H1 (cell line): ENCODE measurements at regions not wholly inside any gene's neighbourhood (a gene's known extent, or its start where the extent isn't known, plus 50 kb on each side); places are given as distances from the start of the nearest gene placed in this dataset.

Experiments used
- CTCF ChIA-PET: fragments of 300-600 bp; sonication (Branson Sonifier 250); formaldehyde crosslinking; loops from one replicate; lab custom pipeline; 2021; ENCODE audit not compliant: partially characterized antibody; lab: Charles Lee
- POLR2A ChIA-PET: fragments of 300-600 bp; sonication (Branson Sonifier 250); formaldehyde crosslinking; loops from one replicate; lab custom pipeline; 2021; ENCODE audit warnings: inconsistent platforms; ENCODE audit not compliant: partially characterized antibody; lab: Charles Lee
- DNase-seq, 2 experiments: peaks; one replicate each; pipeline versions ENCODE4 v3.0.0 to v3.0.0-alpha.2; 2010 to 2022; ENCODE audit warnings: low spot score in 2 of 2, low read depth in 1 of 2, mixed read lengths in 1 of 2
- FAIRE-seq: peaks from 2 replicates; lab custom pipeline; 2011; peaks lifted over from hg19 to GRCh38; lab: Jason Lieb, UNC
- H2AFZ ChIP-seq: 2 replicates; pipeline ENCODE4 v1.8.1; 2012; ENCODE audit warnings: low read length, inconsistent platforms
- H2AK5ac ChIP-seq: 2 replicates; pipeline ENCODE4 v1.6.1; 2013; ENCODE audit warnings: low read depth, low read length
- H2BK120ac ChIP-seq: replicated peaks from 2 replicates; pipeline ENCODE3; 2013; ENCODE audit warnings: low read depth, low read length, inconsistent platforms
- H2BK12ac ChIP-seq: 2 replicates; pipeline ENCODE4 v1.6.1; 2013; ENCODE audit warnings: low read depth, low read length
- H2BK15ac ChIP-seq: 2 replicates; pipeline ENCODE4 v1.6.1; 2013; ENCODE audit warnings: low read length
- H2BK20ac ChIP-seq: 2 replicates; pipeline ENCODE4 v1.6.1; 2013; ENCODE audit warnings: low read length
- H2BK5ac ChIP-seq: 2 replicates; pipeline ENCODE4 v1.6.1; 2013; ENCODE audit warnings: low read depth, low read length
- H3K14ac ChIP-seq: 2 replicates; pipeline ENCODE4 v1.6.1; 2013; ENCODE audit warnings: inconsistent platforms; ENCODE audit not compliant: insufficient read length
- H3K18ac ChIP-seq: 2 replicates; pipeline ENCODE4 v1.6.1; 2013; ENCODE audit warnings: low read length; ENCODE audit errors: extremely low read depth
- H3K23ac ChIP-seq: 2 replicates; pipeline ENCODE4 v1.6.1; 2013; ENCODE audit warnings: inconsistent platforms; ENCODE audit not compliant: insufficient read length
- H3K23me2 ChIP-seq: 2 replicates; pipeline ENCODE4 v1.6.1; 2013; ENCODE audit warnings: low read depth, low read length
- H3K27ac ChIP-seq: 2 replicates; pipeline ENCODE4 v1.6.1; 2011; ENCODE audit warnings: low read depth, low read length, inconsistent platforms
- H3K27me3 ChIP-seq, 4 experiments: replicated peaks in 1 of 4; 1 replicate in 1 of 4; 2 replicates in 3 of 4; pipeline versions ENCODE4 v1.6.1 to v1.8.1; 2011 to 2013; ENCODE audit warnings: low read length in 3 of 4, mild to moderate bottlenecking in 3 of 4, inconsistent platforms in 2 of 4, mixed read lengths in 2 of 4, moderate library complexity in 1 of 4; ENCODE audit not compliant: control insufficient read depth in 3 of 4, insufficient read depth in 3 of 4; ENCODE audit errors: extremely low read depth in 1 of 4
- H3K36me3 ChIP-seq, 4 experiments: 2 replicates each; pipeline versions ENCODE4 v1.6.1 to v1.8.1; 2011 to 2013; ENCODE audit warnings: mild to moderate bottlenecking in 4 of 4, low read length in 3 of 4, moderate library complexity in 2 of 4, control low read depth in 1 of 4, inconsistent platforms in 1 of 4; ENCODE audit not compliant: insufficient read depth in 4 of 4, control insufficient read depth in 2 of 4
- H3K4ac ChIP-seq: replicated peaks from 2 replicates; pipeline ENCODE3; 2013; ENCODE audit warnings: low read length, low read depth, mixed read lengths, inconsistent platforms; ENCODE audit not compliant: insufficient read length
- H3K4me1 ChIP-seq, 4 experiments: replicated peaks in 1 of 4; 1 replicate in 1 of 4; 2 replicates in 3 of 4; pipeline versions ENCODE4 v1.6.1 to v1.8.1; 2011 to 2013; ENCODE audit warnings: low read length in 3 of 4, inconsistent platforms in 2 of 4, mixed read lengths in 1 of 4; ENCODE audit not compliant: insufficient read depth in 4 of 4, control insufficient read depth in 3 of 4
- H3K4me2 ChIP-seq, 2 experiments: 2 replicates each; pipeline versions ENCODE4 v1.6.1 to v1.8.1; 2011 to 2013; ENCODE audit warnings: low read depth in 2 of 2, low read length in 2 of 2, control low read depth in 1 of 2, inconsistent platforms in 1 of 2, mild to moderate bottlenecking in 1 of 2; ENCODE audit not compliant: insufficient read depth in 1 of 2
- H3K4me3 ChIP-seq, 4 experiments: fragments of 200-600, 300-600 bp in 1 of 4; sonication (generic), shearing (Covaris generic), sonication (Bioruptor Twin) in 1 of 4; 2 replicates each; pipeline versions ENCODE4 v1.5.1 to v1.8.1; 2011 to 2016; ENCODE audit warnings: low read length in 4 of 4, low read depth in 3 of 4, control low read depth in 2 of 4, inconsistent platforms in 2 of 4, mild to moderate bottlenecking in 2 of 4, mixed read lengths in 1 of 4, moderate library complexity in 1 of 4; ENCODE audit not compliant: insufficient read depth in 2 of 4; ENCODE audit errors: extremely low read depth in 1 of 4
- H3K56ac ChIP-seq: replicated peaks from 2 replicates; pipeline ENCODE3; 2013; ENCODE audit warnings: low read depth, mild to moderate bottlenecking, mixed read lengths, low read length, inconsistent platforms; ENCODE audit not compliant: insufficient read length
- H3K79me1 ChIP-seq: 2 replicates; pipeline ENCODE4 v1.6.1; 2013; ENCODE audit warnings: low read depth, low read length, control low read depth
- H3K79me2 ChIP-seq, 2 experiments: 2 replicates each; pipeline versions ENCODE4 v1.6.1 to v1.8.1; 2012 to 2013; ENCODE audit warnings: low read length in 2 of 2, mild to moderate bottlenecking in 2 of 2, inconsistent platforms in 1 of 2; ENCODE audit not compliant: insufficient read depth in 2 of 2, control insufficient read depth in 1 of 2
- H3K9ac ChIP-seq, 4 experiments: replicated peaks in 1 of 4; 1 replicate in 1 of 4; 2 replicates in 3 of 4; pipeline versions ENCODE4 v1.6.1 to v1.8.1; 2011 to 2013; ENCODE audit warnings: low read depth in 3 of 4, low read length in 3 of 4, control low read depth in 2 of 4, mild to moderate bottlenecking in 2 of 4, moderate library complexity in 2 of 4, inconsistent platforms in 1 of 4; ENCODE audit errors: extremely low read depth in 1 of 4
- H3K9me3 ChIP-seq, 2 experiments: 2 replicates each; pipeline versions ENCODE4 v1.6.1 to v1.8.1; 2012 to 2013; ENCODE audit warnings: mild to moderate bottlenecking in 2 of 2, moderate library complexity in 2 of 2, control low read depth in 1 of 2, inconsistent platforms in 1 of 2, low read depth in 1 of 2, low read length in 1 of 2, mixed read lengths in 1 of 2; ENCODE audit not compliant: insufficient read depth in 2 of 2
- H4K20me1 ChIP-seq, 2 experiments: replicated peaks in 1 of 2; 2 replicates each; pipeline versions ENCODE3 to v1.8.1; 2011 to 2013; ENCODE audit warnings: inconsistent platforms in 2 of 2, low read length in 2 of 2, mild to moderate bottlenecking in 1 of 2; ENCODE audit not compliant: insufficient read depth in 2 of 2, control insufficient read depth in 1 of 2
- H4K5ac ChIP-seq: 2 replicates; pipeline ENCODE4 v1.6.1; 2013; ENCODE audit warnings: low read length, low read depth, mixed read lengths, inconsistent platforms; ENCODE audit not compliant: insufficient read length
- H4K8ac ChIP-seq: 2 replicates; pipeline ENCODE4 v1.8.0; 2013; ENCODE audit warnings: mild to moderate bottlenecking, moderate library complexity, low read length, inconsistent platforms; ENCODE audit not compliant: insufficient read depth; ENCODE audit errors: extremely low read depth
- H4K91ac ChIP-seq: replicated peaks from 2 replicates; pipeline ENCODE3; 2013; ENCODE audit warnings: low read length, mixed read lengths, inconsistent platforms; ENCODE audit not compliant: insufficient read length
- MAFK ChIP-seq: IDR thresholded peaks from 2 replicates; pipeline ENCODE4 v1.6.1; 2012; ENCODE audit warnings: low read depth, mild to moderate bottlenecking, improper control_type of control experiment, low read length
- WGBS, 2 experiments: shearing (Covaris generic) in 1 of 2; methylation state at CpG; one replicate each; pipeline versions ENCODE4 v1.1.6 to v1.1.7; 2013 to 2015; ENCODE audit warnings: low lambda C conversion rate in 2 of 2, mixed read lengths in 2 of 2, inconsistent platforms in 1 of 2, low coverage in 1 of 2, missing lambda C conversion rate in 1 of 2; ENCODE audit not compliant: insufficient replicate concordance in 2 of 2, insufficient coverage in 1 of 2, insufficient read length in 1 of 2; ENCODE audit errors: extremely low coverage in 1 of 2, missing lambda C conversion rate in 1 of 2; 5-methylcytosine and 5-hydroxymethylcytosine counted together

GRCh38 chr18:71583252-71583651 lies 960.9 kb downstream of the CBLN2 start:
- H3K4ac ChIP-seq: no peak overlapping the region
- no peak overlapping the region for H2BK12ac ChIP-seq
- H3K4me2 ChIP-seq: no peak overlapping the region
- no peak overlapping the region for H4K91ac ChIP-seq
- H3K36me3 ChIP-seq: no peaks in the 10 kb centered on the region
- H3K23me2 ChIP-seq: no peaks in the 10 kb centered on the region
- H2AK5ac ChIP-seq: no peak overlapping the region
- no peak overlapping the region for H4K5ac ChIP-seq
- H3K9me3 ChIP-seq: peaks cover 49 to 62% of the 10 kb centered on the region in 2 experiments
- H3K4me1 ChIP-seq: no peaks in the 10 kb centered on the region
- no peaks in the 10 kb centered on the region for H4K20me1 ChIP-seq
- WGBS, 2 experiments: 89% methylated on average over 4 of the region's 4 CpGs; no CpG with 5 or more reads in 1 of the 2 experiments
- no peaks in the 10 kb centered on the region for H3K79me1 ChIP-seq
- FAIRE-seq (no peak), DNase-seq (no peak)
- ChIA-PET POLR2A (no interaction called here), CTCF (no interaction called here)
- H2BK15ac ChIP-seq: no peak overlapping the region
- H3K27ac ChIP-seq: no peak overlapping the region
- no peak for TF ChIP-seq MAFK
- no peak overlapping the region for H3K9ac ChIP-seq
- no peak overlapping the region for H3K14ac ChIP-seq
- H2BK5ac ChIP-seq: no peak overlapping the region
- H2BK20ac ChIP-seq: no peak overlapping the region
- H3K79me2 ChIP-seq: no peaks in the 10 kb centered on the region
- no peak overlapping the region for H2BK120ac ChIP-seq
- no peak overlapping the region for H3K23ac ChIP-seq
- H3K56ac ChIP-seq: no peak overlapping the region
- H2AFZ ChIP-seq: no peak overlapping the region
- no peak overlapping the region for H4K8ac ChIP-seq
- no peak overlapping the region for H3K18ac ChIP-seq
- no peak overlapping the region for H3K4me3 ChIP-seq
- no peaks in the 10 kb centered on the region for H3K27me3 ChIP-seq
